GM23338 (cell line): ENCODE measurements at regions not wholly inside any gene's neighbourhood (a gene's known extent, or its start where the extent isn't known, plus 50 kb on each side); places are given as distances from the start of the nearest gene placed in this dataset.

Source experiments
- ATAC-seq: fragments of 200-7000 bp; cut with Tn5 transposase; 3 replicates; pipeline ENCODE4 v1.9.1; 2020
- DNase-seq: peaks from one replicate; pipeline ENCODE4 v3.0.0-alpha.2; 2015; ENCODE audit warnings: low spot score
- H2AFZ ChIP-seq: fragments of 200-600 bp; sonication (generic); 2 replicates; pipeline ENCODE4 v1.8.0; 2016; ENCODE audit warnings: antibody characterized with exemption, mild to moderate bottlenecking, moderate library complexity
- H3F3A ChIP-seq: fragments of 200-600 bp; sonication (generic); replicated peaks from 2 replicates; pipeline ENCODE4 v1.8.0; 2017; ENCODE audit warnings: antibody characterized with exemption, mixed run types, low read depth
- H3K27ac ChIP-seq: fragments of 200-600 bp; sonication (generic); 2 replicates; pipeline ENCODE4 v1.6.1; 2016; ENCODE audit warnings: low read depth
- H3K27me3 ChIP-seq: fragments of 200-600 bp; sonication (generic); 2 replicates; pipeline ENCODE4 v1.8.0; 2016; ENCODE audit warnings: mild to moderate bottlenecking, mixed run types, moderate library complexity; ENCODE audit not compliant: insufficient read depth
- H3K36me3 ChIP-seq: fragments of 200-600 bp; sonication (generic); 2 replicates; pipeline ENCODE4 v1.8.0; 2016; ENCODE audit warnings: mild to moderate bottlenecking; ENCODE audit not compliant: insufficient read depth
- H3K4me1 ChIP-seq: fragments of 200-600 bp; sonication (generic); 2 replicates; pipeline ENCODE4 v1.8.0; 2016; ENCODE audit warnings: mild to moderate bottlenecking, moderate library complexity; ENCODE audit not compliant: insufficient read depth
- H3K4me2 ChIP-seq: fragments of 200-600 bp; sonication (generic); 2 replicates; pipeline ENCODE4 v1.7.1; 2017; ENCODE audit warnings: mixed run types
- H3K4me3 ChIP-seq: fragments of 200-600 bp; sonication (generic); 2 replicates; pipeline ENCODE4 v1.6.1; 2016; ENCODE audit warnings: mixed run types
- H3K79me2 ChIP-seq: fragments of 200-600 bp; sonication (generic); replicated peaks from 2 replicates; pipeline ENCODE4 v1.8.0; 2017; ENCODE audit warnings: mild to moderate bottlenecking; ENCODE audit not compliant: insufficient read depth
- H3K9me2 ChIP-seq: fragments of 200-600 bp; sonication (generic); 2 replicates; pipeline ENCODE4 v1.8.0; 2017; ENCODE audit not compliant: insufficient read depth
- H4K20me1 ChIP-seq: fragments of 200-600 bp; sonication (generic); replicated peaks from 2 replicates; pipeline ENCODE4 v1.8.0; 2017; ENCODE audit warnings: mild to moderate bottlenecking; ENCODE audit not compliant: insufficient read depth
- H3K27ac Mint-ChIP-seq: 2 replicates; pipeline ENCODE4 v1.8.0; 2020; ENCODE audit warnings: inconsistent platforms, mild to moderate bottlenecking, moderate library complexity, mixed read lengths
- H3K27me3 Mint-ChIP-seq: 3 replicates; pipeline ENCODE4 v1.8.0; 2022; ENCODE audit warnings: low read depth, mild to moderate bottlenecking, moderate library complexity, mixed read lengths, inconsistent platforms; ENCODE audit not compliant: insufficient read depth, poor library complexity
- H3K36me3 Mint-ChIP-seq: 3 replicates; pipeline ENCODE4 v1.8.0; 2021; ENCODE audit warnings: low read depth, mild to moderate bottlenecking, inconsistent platforms, moderate library complexity, mixed read lengths
- H3K4me1 Mint-ChIP-seq: 3 replicates; pipeline ENCODE4 v1.8.0; 2020; ENCODE audit warnings: mild to moderate bottlenecking, inconsistent platforms, mixed read lengths
- H3K4me3 Mint-ChIP-seq: 3 replicates; pipeline ENCODE4 v1.8.0; 2021; ENCODE audit warnings: moderate library complexity, mild to moderate bottlenecking, inconsistent platforms, mixed read lengths
- H3K9me3 Mint-ChIP-seq: 3 replicates; pipeline ENCODE4 v1.8.0; 2020; ENCODE audit warnings: moderate library complexity, mild to moderate bottlenecking, inconsistent platforms, mixed read lengths
- CREB1 ChIP-seq: fragments of 250-450 bp; sonication (Bioruptor Pico); IDR thresholded peaks from 2 replicates; pipeline ENCODE4 v1.5.0; 2020; ENCODE audit warnings: low read depth, mild to moderate bottlenecking, moderate library complexity
- CTCF ChIP-seq, 2 experiments: fragments of 200-600 bp in 1 of 2; sonication (generic) in 1 of 2; conservative IDR thresholded peaks; 2 replicates each; pipeline versions ENCODE4 v1.5.1 to v1.6.1; 2016 to 2017; ENCODE audit warnings: antibody characterized with exemption in 2 of 2, low read depth in 2 of 2, mild to moderate bottlenecking in 2 of 2, moderate library complexity in 1 of 2
- ETS1 ChIP-seq: IDR thresholded peaks from 2 replicates; pipeline ENCODE4 v1.6.1; 2016; ENCODE audit warnings: antibody characterized with exemption
- EZH2phosphoT487 ChIP-seq: fragments of 200-600 bp; sonication (generic); IDR thresholded peaks from one replicate; pipeline ENCODE4 v1.8.1; 2018; ENCODE audit warnings: antibody characterized with exemption; ENCODE audit not compliant: unreplicated experiment
- NANOG ChIP-seq: IDR thresholded peaks from 2 replicates; pipeline ENCODE4 v1.6.1; 2016; ENCODE audit warnings: antibody characterized with exemption, borderline replicate concordance
- POLR2AphosphoS5 ChIP-seq: IDR thresholded peaks from 2 replicates; pipeline ENCODE4 v1.6.1; 2016; ENCODE audit warnings: antibody characterized with exemption, low read depth
- ZNF114 ChIP-seq: fragments of 250-450 bp; sonication (Bioruptor Pico); IDR thresholded peaks from 2 replicates; pipeline ENCODE4 v1.5.0; 2020; ENCODE audit warnings: mild to moderate bottlenecking, moderate library complexity
- ZNF331 ChIP-seq: fragments of 250-450 bp; sonication (Bioruptor Pico); IDR thresholded peaks from 2 replicates; pipeline ENCODE4 v1.5.0; 2020; ENCODE audit warnings: low read depth, mild to moderate bottlenecking, moderate library complexity
- TF ChIP-seq, protein P1 (sequence below): fragments of 250-450 bp; sonication (Bioruptor Pico); IDR thresholded peaks from 2 replicates; pipeline ENCODE4 v1.5.0; 2020; ENCODE audit warnings: mild to moderate bottlenecking, moderate library complexity

DNA sequence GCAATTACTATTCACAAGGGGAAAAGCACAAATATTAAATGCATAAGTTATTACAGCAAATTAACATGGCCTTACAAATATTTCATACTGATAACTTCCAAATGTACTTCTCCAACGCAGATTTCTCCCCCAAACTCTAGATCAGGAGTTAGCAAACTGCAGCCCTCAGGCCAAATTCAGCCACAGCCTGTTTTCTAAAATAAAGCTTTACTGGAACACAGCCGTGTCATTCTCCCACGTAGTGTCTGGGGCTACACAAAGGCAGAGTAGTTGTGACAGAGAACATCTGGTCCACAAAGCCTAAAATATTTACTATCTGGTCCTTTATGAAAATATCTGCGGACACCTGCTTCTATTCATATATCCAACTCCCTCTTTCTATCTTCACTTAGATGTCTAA is 151.8 kb upstream of the AHR start (continued):
- TF ChIP-seq, protein P1, sequence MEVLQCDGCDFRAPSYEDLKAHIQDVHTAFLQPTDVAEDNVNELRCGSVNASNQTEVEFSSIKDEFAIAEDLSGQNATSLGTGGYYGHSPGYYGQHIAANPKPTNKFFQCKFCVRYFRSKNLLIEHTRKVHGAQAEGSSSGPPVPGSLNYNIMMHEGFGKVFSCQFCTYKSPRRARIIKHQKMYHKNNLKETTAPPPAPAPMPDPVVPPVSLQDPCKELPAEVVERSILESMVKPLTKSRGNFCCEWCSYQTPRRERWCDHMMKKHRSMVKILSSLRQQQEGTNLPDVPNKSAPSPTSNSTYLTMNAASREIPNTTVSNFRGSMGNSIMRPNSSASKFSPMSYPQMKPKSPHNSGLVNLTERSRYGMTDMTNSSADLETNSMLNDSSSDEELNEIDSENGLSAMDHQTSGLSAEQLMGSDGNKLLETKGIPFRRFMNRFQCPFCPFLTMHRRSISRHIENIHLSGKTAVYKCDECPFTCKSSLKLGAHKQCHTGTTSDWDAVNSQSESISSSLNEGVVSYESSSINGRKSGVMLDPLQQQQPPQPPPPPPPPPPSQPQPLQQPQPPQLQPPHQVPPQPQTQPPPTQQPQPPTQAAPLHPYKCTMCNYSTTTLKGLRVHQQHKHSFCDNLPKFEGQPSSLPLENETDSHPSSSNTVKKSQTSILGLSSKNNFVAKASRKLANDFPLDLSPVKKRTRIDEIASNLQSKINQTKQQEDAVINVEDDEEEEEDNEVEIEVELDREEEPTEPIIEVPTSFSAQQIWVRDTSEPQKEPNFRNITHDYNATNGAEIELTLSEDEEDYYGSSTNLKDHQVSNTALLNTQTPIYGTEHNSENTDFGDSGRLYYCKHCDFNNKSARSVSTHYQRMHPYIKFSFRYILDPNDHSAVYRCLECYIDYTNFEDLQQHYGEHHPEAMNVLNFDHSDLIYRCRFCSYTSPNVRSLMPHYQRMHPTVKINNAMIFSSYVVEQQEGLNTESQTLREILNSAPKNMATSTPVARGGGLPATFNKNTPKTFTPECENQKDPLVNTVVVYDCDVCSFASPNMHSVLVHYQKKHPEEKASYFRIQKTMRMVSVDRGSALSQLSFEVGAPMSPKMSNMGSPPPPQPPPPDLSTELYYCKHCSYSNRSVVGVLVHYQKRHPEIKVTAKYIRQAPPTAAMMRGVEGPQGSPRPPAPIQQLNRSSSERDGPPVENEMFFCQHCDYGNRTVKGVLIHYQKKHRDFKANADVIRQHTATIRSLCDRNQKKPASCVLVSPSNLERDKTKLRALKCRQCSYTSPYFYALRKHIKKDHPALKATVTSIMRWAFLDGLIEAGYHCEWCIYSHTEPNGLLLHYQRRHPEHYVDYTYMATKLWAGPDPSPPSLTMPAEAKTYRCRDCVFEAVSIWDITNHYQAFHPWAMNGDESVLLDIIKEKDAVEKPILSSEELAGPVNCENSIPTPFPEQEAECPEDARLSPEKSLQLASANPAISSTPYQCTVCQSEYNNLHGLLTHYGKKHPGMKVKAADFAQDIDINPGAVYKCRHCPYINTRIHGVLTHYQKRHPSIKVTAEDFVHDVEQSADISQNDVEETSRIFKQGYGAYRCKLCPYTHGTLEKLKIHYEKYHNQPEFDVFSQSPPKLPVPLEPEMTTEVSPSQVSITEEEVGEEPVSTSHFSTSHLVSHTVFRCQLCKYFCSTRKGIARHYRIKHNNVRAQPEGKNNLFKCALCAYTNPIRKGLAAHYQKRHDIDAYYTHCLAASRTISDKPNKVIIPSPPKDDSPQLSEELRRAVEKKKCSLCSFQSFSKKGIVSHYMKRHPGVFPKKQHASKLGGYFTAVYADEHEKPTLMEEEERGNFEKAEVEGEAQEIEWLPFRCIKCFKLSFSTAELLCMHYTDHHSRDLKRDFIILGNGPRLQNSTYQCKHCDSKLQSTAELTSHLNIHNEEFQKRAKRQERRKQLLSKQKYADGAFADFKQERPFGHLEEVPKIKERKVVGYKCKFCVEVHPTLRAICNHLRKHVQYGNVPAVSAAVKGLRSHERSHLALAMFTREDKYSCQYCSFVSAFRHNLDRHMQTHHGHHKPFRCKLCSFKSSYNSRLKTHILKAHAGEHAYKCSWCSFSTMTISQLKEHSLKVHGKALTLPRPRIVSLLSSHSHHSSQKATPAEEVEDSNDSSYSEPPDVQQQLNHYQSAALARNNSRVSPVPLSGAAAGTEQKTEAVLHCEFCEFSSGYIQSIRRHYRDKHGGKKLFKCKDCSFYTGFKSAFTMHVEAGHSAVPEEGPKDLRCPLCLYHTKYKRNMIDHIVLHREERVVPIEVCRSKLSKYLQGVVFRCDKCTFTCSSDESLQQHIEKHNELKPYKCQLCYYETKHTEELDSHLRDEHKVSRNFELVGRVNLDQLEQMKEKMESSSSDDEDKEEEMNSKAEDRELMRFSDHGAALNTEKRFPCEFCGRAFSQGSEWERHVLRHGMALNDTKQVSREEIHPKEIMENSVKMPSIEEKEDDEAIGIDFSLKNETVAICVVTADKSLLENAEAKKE (CRISPR knock-in tag), result no peak
- TF ChIP-seq CTCF (conservative IDR thresholded peaks at IDR 0.05; ENCODE audit: low read depth in 2 of 2), result no peak
- no peak for TF ChIP-seq EZH2phosphoT487

DNA sequence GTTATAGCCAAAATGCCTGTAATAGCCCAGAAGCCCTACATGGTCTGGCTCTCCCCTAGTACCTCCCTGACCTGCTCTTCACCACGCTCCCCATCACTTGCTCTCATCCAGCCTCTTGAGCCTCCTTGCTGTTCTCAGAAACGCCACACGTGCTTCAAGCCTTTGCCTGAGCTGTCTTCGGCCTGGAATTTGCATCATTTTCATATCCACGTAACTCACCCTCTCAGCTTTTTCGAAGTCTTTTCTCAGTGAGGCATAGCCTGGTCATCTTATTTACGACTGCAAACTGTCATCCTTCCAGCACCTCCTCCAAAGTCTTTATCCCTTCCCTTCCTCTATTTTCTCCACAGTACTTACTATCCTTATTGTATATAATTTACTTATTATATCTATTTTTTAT is 151.0 kb upstream of the AHR start:
- H3K27ac ChIP-seq, result no peak overlapping the region
- Mint-ChIP-seq H3K36me3 (no peaks in the 10 kb centered on the region), H3K27me3 (no peaks in the 10 kb centered on the region), H3K9me3 (no peaks in the 10 kb centered on the region), H3K4me3 (no peak overlapping the region), H3K27ac (no peak overlapping the region), H3K4me1 (no peaks in the 10 kb centered on the region)
- H3K9me2 ChIP-seq, result 0 out of 2 replicates have a peak, but pooled peaks cover 7% of the 10 kb centered on the region
- ATAC-seq, result no peak
- no peaks in the 10 kb centered on the region for H3K79me2 ChIP-seq
- no peaks in the 10 kb centered on the region for H3K27me3 ChIP-seq
- no peak overlapping the region for H3K4me2 ChIP-seq
- DNase-seq, result no peak
- no peak overlapping the region for H3K4me3 ChIP-seq
- H3K36me3 ChIP-seq, result no peaks in the 10 kb centered on the region
- no peaks in the 10 kb centered on the region for H3F3A ChIP-seq
- 0 out of 2 replicates have a peak overlapping the region, but pooled peaks have one; percentile 40 for H2AFZ ChIP-seq
- no peaks in the 10 kb centered on the region for H4K20me1 ChIP-seq
- H3K4me1 ChIP-seq, result no peaks in the 10 kb centered on the region
- TF ChIP-seq CREB1 (CRISPR knock-in tag) (no peak), NANOG (no peak), ZNF114 (no peak), EZH2phosphoT487 (no peak), ZNF331 (CRISPR knock-in tag) (no peak), POLR2AphosphoS5 (no peak), ETS1 (no peak)
